GM21576 (cell line): ENCODE measurements at regions not wholly inside any gene's neighbourhood (a gene's known extent, or its start where the extent isn't known, plus 50 kb on each side); places are given as distances from the start of the nearest gene placed in this dataset.

ENCODE experiments used
- ATAC-seq: cut with Tn5 transposase; IDR thresholded peaks from one replicate; pipeline ENCODE4 v1.9.1; 2021; ENCODE audit warnings: mild to moderate bottlenecking, moderate library complexity; ENCODE audit not compliant: unreplicated experiment

- ATAC-seq: no peak
Observed at GRCh38 chr4:159003420-159004253, 99.2 kb upstream of the RAPGEF2 start.

- ATAC-seq: no peak
Observed at GRCh38 chr4:159006202-159006601, 96.7 kb upstream of the RAPGEF2 start.

GRCh38 chr4:159008671-159009070 lies 94.2 kb upstream of the RAPGEF2 start:
- no peak for ATAC-seq

- ATAC-seq: no peak
Observed at GRCh38 chr4:159009521-159009920, 93.4 kb upstream of the RAPGEF2 start.

GRCh38 chr4:159010100-159010499 lies 92.8 kb upstream of the RAPGEF2 start:
- ATAC-seq: no peak

GRCh38 chr4:159010563-159011260 lies 92.2 kb upstream of the RAPGEF2 start:
- no peak for ATAC-seq

GRCh38 chr4:159012381-159012780 lies 90.5 kb upstream of the RAPGEF2 start:
- ATAC-seq: no peak

GRCh38 chr4:159013692-159014091 lies 89.2 kb upstream of the RAPGEF2 start:
- no peak for ATAC-seq

- ATAC-seq: no peak
Observed at GRCh38 chr4:159014859-159015258, 88.0 kb upstream of the RAPGEF2 start.

GRCh38 chr4:159015841-159016240 lies 87.0 kb upstream of the RAPGEF2 start:
- no peak for ATAC-seq

- peak; percentile 35 for ATAC-seq
Observed at GRCh38 chr4:159016593-159017024, 86.3 kb upstream of the RAPGEF2 start.

GRCh38 chr4:159017323-159018026 lies 85.4 kb upstream of the RAPGEF2 start:
- peak; percentile 33 for ATAC-seq

GRCh38 chr4:159018062-159018629 lies 84.7 kb upstream of the RAPGEF2 start:
- peak; percentile 96 for ATAC-seq

- no peak for ATAC-seq
Observed at GRCh38 chr4:159019356-159019755, 83.5 kb upstream of the RAPGEF2 start.

- no peak for ATAC-seq
Observed at GRCh38 chr4:159021597-159022385, 81.1 kb upstream of the RAPGEF2 start.

- no peak for ATAC-seq
Observed at GRCh38 chr4:159023741-159024140, 79.1 kb upstream of the RAPGEF2 start.

- ATAC-seq: no peak
Observed at GRCh38 chr4:159024266-159024665, 78.6 kb upstream of the RAPGEF2 start.

GRCh38 chr4:159024828-159025227 lies 78.1 kb upstream of the RAPGEF2 start:
- no peak for ATAC-seq

- ATAC-seq: no peak
Observed at GRCh38 chr4:159026329-159026728, 76.5 kb upstream of the RAPGEF2 start.

- peak; percentile 57 for ATAC-seq
Observed at GRCh38 chr4:159027535-159027934, 75.3 kb upstream of the RAPGEF2 start.
